ENCODE measurements at regions not wholly inside any gene's neighbourhood (a gene's known extent, or its start where the extent isn't known, plus 50 kb on each side); places are given as distances from the start of the nearest gene placed in this dataset.
"Not testable (repeated sequence)": the region's sequence is repeated elsewhere in the genome, so short reads cannot be mapped to it uniquely, and the experiment has no call there.

DNA sequence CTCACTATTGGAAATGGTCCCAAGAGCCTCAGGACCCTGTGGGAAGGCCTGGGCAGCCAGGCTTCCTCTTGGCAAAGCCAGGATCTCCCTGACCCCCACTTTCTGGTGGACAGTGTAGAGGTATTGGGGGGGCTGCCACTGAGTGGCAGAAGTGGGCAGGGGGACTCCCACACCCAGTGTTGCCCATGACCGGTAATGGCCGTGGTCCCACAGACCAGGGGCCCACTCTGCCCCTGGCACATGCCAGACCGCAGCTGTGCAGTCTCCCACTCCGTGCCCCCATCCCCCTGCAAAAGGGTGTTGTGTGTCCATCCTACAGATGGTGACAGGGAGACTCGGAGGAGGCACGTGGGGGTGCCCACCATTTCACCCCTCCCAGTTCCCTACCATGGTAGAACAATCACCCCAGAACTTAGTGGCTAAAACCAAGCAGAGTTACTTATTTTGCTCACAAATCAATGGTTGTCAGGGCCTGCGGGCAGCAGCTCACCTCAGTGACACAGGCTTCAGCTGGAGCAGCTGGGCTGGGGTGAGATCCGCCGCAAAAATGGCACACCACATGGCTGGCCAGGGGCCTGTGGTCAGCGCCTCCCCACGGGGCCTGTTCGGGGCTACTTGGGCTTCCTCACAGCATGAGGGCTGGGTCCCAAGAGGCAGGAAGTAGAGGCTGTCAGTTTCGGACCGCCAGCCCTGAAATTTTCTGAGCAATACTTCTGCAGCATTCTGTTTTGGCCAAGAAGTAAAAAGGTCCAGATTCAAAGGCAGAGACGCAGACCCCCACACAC is 59.0 kb upstream of the ZNF469 start:
- no peak for FAIRE-seq

DNA sequence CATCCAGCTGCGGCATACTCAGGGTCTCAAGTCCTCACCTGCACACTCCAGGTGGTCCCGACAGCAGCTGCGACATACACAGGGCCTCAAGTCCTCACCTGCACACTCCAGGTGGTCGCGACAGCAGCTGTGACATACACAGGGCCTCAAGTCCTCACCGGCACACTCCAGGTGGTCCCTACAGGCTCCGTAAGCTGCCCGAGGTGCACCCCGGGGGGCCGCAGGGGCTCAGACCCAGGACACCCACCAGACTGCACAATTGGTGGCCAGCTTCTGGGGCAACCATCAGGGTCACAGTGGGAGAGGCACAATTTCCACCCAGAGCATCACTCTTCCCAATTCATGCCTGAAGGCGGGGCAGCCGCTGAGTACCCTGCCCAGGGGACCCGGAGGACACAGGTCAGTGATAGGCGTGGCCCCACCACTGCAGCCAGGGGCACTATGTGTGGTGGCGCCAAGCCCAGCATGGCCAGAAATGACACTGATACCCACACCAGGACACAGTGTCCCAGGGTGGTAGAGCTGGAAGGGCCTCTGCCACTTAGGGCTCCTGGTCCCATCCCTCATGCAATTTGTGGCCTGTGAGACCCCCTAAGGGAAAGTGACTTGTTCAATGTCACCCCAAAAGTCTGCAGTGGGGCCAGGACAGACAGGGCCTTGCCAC is 57.5 kb upstream of the ZNF469 start:
- FAIRE-seq, result no peak

More for the DNA sequence above, 59.0 kb upstream of the ZNF469 start:
- DNase-seq (ENCODE audit: extremely low spot score, insufficient read length, low read depth), result no peak

DNA sequence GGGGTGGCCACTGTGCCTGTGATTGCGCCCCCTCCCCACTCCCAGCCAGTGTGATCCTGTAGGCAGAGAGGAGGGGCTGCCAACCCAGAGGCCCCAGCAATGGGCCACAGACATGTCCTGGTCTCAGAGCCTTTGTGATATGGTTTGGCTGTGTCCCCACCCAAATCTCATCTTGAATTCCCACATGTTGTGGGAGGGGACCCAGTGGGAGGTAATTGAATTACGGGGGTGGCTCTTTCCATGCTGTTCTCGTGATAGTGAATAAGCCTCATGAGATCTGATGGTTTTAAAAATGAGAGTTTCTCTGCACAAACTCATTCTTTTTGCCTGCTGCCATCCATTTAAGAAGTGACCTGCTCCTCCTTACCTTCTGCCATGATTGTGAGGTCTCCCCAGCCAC is 56.8 kb upstream of the ZNF469 start:
- no peak for DNase-seq (ENCODE audit: extremely low spot score, insufficient read length, low read depth)
- FAIRE-seq, result no peak

More for the DNA sequence above, 57.5 kb upstream of the ZNF469 start:
- DNase-seq (ENCODE audit: extremely low spot score, insufficient read length, low read depth), result no peak

DNA sequence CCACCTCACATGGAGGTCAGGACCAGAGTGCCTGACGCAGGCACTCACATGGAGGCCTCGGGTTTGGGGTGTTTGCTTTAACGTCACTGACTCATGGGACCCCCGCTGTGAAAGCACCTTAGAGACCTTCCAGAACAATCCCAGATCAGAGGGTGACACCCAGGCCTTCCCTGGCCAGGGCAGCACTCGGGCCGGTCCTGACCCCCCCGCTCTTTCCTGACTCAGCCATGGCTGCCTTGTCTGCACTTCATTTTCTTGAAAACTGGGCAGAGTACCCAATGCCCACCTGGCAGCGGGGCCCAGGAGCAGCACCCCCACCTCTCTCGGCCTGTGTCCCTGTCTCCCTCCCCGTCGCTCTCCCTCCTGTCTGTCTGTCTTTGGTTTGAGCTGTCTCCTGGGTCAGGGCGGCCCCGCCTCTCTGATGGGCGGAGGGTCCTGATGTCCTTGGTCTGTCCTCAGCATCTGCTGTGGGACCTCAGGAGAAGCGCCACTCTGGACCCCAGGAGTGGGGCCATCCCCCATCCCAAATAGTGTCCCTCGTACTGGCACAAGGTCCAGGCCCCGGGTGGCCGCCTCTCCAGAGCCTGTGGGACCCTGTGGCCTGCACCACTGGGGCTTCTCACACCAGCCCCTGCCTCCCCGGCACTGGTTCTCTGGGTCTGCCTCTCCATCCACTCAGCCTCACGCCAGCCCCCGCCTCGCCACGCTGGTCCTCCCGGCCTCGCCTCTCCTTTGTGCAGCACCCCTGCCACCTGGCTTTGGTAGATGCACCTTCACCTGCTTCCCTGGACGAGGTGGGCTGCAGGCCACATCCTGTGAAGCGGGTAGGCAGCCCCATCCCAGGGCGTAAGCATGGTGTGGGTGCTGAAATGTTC is 55.9 kb upstream of the ZNF469 start:
- no peak for FAIRE-seq
- no peak for DNase-seq (ENCODE audit: extremely low spot score, insufficient read length, low read depth)

DNA sequence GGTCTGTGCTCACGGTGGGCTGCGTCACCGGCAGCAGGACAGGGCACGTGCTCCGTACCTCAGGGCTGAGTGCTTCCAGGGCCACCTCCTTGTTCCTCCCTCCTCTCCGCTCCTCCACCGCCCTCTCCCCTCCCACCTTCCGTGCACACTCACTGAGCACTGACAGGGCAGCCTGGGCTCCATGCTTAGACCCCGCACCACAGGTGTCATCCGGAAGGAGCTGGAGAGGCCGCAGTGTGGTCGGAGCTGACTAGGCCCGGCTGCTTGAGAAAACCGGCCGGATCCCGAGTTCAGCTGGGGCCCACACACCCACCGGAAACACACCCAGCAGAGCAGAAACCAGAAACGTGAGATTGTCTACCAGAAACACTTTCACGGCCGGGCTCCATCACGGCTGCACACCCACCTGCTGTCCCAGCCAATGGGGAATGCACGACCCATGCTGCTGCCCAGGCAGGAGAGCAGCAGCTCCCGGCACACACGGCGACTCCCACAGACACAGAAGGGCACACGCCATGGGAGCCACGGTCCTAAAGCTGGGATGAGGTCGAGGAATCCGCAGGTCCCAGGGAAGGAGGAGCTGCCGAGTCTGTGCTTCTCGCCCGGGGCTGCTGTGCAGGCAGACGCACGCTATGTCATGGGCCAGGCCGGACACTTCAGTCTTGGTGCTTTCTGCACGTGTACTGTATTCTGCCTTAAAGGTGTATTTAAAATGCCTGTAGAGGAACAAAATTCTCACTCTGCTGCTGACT is 55.0 kb upstream of the ZNF469 start:
- no peak for FAIRE-seq

DNA sequence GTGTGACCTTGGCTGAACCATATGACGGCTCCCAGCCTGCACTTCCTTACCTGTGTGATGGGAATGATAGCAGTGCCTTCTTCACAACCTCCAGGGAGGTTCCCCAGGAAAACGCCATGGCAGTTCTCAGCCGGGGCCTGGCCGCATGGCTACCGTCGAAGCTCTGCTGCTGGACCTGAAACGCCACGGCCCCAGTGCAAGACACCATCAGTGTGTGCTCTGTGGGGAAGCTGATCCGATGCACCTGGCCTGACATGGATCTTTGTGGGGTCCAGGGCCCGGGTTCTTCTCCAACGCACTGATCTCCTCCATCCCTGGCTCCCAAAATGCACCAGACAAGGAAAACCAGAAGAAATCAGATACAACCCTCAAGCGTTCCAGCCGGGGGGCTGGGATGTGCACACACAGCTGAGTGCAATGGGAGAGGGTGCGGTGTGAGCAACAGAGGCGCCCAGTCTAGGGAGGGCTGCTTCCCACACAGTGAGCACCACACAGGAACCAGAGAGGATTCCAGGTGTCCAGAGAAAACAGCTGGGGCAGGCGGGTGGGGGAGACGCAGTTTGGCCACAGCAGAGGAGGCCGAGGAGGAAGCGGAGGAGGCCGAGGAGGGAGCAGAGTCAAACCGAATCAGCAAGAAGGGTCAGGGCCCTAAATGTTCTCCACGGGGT is 54.3 kb upstream of the ZNF469 start:
- FAIRE-seq (no peak), DNase-seq (ENCODE audit: extremely low spot score, insufficient read length, low read depth) (no peak)

More for the DNA sequence above, 55.0 kb upstream of the ZNF469 start:
- DNase-seq (ENCODE audit: extremely low spot score, insufficient read length, low read depth), result no peak

DNA sequence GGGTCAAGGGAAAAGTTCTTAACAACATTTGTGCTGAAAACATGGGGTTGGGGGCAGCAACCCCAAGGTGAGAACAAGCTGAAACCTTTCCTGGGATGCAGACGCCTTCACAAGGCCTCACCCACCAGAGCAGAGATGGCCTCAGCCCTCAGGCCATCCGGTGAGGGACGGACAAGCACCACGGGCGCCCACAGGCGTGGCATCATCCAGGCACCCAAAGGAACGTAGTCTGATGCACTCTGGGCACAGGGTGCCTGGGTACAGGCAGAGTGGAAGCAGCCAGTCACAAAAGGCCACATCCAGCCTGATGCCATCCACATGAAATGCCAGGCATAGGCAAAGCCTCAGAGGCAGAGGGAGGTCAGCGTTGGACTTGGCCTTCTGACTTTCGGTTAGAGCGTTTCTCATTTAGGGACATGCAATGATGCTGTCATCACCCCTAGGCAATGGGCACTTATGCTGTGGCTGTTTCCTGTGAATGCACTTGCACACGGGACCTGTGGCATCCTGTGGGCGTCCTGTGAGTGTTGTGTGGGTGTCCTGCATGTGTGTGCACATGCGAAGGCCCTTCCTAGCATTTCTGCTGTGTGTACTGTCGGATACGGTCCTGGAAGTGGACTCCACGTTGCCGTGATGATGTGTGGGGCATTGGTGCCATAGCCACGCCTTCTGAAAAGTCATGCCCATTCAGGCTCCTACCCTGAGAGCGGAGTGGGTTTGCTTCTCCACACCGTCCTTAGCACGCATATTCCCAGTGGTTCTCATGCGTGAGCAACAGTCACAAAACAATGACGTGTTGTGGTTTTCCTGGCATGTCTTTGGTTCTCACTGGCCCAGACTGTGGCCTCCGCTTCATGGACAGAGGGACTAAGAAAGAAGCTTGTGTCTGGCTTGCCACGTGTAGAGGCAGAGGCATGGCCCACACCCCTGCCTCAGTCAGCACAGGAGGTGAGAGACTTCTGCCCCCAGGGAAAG is 52.7 kb upstream of the ZNF469 start:
- FAIRE-seq, result no peak

DNA sequence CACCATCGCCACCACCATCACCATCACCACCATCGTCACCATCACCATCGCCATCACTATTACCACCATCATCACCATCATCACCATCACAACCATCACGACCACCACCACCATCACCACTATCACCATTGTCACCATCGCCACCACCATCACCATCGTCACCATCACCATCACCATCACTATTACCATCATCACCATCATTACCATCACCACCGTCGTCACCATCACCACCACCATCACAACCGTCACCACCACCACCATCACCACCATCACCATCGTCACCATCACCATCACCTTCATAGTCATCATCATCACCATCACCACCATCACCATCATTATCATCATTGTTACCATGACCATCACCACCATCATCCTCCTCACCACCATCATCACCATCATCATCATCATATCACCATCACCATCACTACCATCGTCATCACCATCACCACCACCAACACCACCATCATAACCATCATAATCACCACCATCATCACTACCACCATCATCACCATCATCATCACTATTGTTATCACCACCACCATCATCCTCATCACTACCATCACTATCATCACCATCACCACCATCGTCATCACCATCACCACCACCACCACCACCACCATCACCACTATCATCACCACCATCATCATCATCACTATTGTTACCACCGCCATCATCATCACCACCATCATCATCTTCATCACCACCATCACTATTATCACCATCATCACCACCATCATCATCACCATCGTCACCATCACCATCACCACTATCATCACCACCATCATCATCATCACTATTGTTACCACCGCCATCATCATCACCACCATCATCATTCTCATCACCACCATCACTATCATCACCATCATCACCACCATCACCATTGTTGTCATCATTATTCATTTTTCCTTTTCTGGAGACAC is 51.5 kb upstream of the ZNF469 start:
- DNase-seq (ENCODE audit: extremely low spot score, insufficient read length, low read depth), result no peak

More for the DNA sequence above, 52.7 kb upstream of the ZNF469 start:
- DNase-seq (ENCODE audit: extremely low spot score, insufficient read length, low read depth), result no peak

DNA sequence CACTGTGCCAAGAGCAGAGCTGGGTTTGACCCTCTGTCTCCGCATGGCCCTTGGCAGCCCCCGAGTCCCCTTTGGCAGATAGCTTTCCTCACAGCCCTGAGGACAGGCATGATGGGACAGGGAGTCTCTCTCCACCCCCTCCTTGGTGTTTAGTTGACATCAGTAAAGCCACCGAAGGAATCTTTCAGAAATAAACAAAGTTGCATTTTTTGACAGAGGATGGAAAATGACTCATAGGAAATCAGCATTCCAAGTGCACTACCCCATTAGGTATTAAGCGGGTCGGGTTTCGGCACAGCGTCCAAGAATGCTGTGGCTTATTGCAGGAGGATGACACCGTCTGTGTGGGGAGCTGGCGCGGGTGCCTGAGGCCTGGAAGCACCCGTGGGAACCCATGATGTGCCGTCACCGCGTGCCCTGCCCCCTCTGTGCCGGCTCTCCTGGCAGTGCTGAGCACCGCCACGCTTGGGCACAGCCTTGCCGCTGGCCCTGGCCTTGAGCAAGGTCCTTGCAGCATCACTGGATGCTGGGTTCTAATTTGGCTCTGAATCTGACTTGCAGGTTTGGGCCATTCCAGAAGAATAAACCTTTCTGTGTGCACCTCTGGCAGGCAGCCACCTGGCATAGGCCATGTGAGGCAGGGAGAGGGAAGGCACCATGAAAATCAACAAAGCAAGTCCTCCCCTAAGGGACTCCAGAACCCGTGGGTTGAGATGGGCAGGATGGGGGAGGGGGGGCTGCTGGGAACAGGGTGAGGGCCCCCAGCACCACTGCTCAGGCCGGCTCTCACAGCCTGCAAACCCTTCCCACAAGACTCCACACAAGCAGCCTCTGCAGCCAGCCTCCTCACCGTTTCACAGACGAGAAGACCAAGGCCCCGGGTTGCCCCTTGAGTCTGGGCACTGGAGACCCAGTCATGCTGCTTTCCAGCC is 50.5 kb upstream of the ZNF469 start:
- FAIRE-seq, result no peak
- DNase-seq (ENCODE audit: extremely low spot score, insufficient read length, low read depth), result no peak

More for the DNA sequence above, 51.5 kb upstream of the ZNF469 start:
- no peak for FAIRE-seq

DNA sequence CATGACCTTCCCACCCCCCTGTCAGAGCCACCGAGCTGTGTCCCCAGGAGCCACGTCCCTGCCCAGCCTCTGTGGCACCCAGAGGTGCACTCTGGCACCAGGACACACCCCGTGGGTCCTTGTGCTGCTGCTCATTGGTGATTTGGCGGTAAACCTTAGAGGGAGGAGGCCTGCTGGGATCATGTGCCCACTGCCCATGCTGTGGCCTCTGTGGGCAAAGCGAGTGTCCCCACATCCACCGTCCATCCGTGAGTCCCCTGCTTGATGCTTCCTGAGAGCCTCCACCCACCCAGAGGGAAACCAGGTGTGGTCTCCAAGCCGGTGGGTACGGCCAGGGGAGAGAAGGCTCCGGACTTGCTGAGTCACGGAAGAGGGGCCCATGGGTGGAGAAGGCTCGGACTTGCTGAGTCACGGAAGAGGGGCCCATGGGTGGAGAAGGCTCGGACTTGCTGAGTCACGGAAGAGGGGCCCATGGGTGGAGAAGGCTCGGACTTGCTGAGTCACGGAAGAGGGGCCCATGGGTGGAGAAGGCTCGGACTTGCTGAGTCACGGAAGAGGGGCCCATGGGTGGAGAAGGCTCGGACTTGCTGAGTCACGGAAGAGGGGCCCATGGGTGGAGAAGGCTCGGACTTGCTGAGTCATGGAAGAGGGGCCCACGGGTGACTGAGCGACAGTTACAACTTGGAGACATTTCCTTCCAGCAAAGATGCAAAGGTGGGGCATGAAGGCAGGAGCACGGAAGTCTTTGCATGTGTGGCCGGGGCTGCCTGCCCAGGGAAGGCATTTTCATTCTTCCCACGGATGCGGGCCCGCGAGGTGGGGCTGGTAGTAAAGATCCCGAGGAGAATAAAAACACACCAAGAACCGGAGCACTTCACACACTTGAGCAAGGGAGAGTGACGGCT is 49.6 kb upstream of the ZNF469 start:
- not testable (repeated sequence) for FAIRE-seq; DNase-seq (ENCODE audit: extremely low spot score, insufficient read length, low read depth)

Data from GM18507 (cell line).